GM13976 (cell line): ENCODE measurements at regions not wholly inside any gene's neighbourhood (a gene's known extent, or its start where the extent isn't known, plus 50 kb on each side); places are given as distances from the start of the nearest gene placed in this dataset.

Source experiments
- DNase-seq: peaks from one replicate; pipeline ENCODE4 v3.0.0; 2012; ENCODE audit warnings: low spot score
- CTCF ChIP-seq: IDR thresholded peaks from 2 replicates; pipeline ENCODE4 v1.5.1; 2012; ENCODE audit warnings: borderline replicate concordance, mild to moderate bottlenecking; ENCODE audit not compliant: insufficient read depth; ENCODE audit errors: extremely low read depth, missing control alignments, control extremely low read depth
- in situ Hi-C: fragments of 300-500 bp; cut with MboI; formaldehyde crosslinking; loops from one replicate; pipeline ENCODE4 v1.12.0; 2022; ENCODE audit warnings: low sequenced_read_pairs, mixed read lengths, inconsistent platforms; ENCODE audit not compliant: unreplicated experiment

DNA sequence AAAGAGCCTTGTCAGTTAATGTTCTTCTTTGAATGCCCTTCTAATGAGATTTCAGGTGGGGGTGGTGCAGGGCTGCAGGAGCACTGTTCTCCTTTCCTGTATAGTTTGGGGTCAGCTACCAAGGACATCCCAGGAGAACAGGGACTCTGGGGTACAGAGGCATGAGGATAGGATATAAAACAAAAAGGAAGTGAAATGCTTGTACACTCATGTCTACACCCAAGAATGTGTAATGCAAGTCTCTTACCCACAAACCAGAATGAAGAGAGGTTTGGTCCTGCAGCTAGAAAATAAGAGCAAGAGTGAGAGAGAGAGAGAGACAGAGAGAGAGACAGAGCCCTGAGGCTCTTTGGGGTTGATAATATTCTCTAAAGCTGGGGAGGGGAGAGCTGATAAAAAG, 151.8 kb upstream of the KCTD1 start:
- no peak for DNase-seq
- TF ChIP-seq CTCF: no peak
- in situ Hi-C loops: no loop called here

- DNase-seq: no peak
- TF ChIP-seq CTCF: no peak
- in situ Hi-C loops: no loop called here
Measured at GRCh38 chr18:26697186-26697884, 149.0 kb upstream of the KCTD1 start.

- DNase-seq: no peak
- in situ Hi-C loops: no loop called here
- no peak for TF ChIP-seq CTCF
Measured at GRCh38 chr18:26696786-26697185, 148.4 kb upstream of the KCTD1 start.

GRCh38 chr18:26696308-26696707, 148.0 kb upstream of the KCTD1 start:
- no peak for DNase-seq
- in situ Hi-C loops: no loop called here
- no peak for TF ChIP-seq CTCF

DNA sequence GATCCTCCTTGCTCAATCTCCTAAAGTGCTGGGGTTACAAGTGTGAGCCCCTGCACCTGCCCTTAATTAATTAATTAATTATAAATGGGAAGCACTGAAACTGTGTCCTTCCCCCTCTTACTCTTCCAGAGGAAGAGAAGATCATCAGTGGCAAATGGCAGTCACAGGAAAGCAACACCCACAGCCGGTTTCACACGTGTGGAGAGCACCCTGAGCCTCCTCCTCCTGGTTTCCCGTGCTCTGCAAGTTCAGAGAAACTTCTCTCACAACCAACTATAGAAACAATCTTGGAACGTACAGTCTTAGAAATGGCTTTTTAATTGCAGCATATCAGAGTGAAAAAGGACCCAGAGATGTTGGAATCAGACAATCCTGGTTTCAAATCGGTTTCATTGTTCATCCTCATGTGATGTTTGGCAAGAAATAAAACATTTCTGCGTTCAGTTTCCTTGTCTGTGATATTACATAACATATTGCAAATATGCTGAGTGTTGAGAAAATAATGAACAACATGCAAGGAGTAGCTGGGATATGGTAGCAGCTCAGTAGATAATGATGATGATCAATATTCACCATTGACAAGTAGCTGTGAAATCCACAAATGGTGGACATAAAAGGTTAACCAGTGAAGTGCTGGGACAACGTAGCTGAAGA, 141.0 kb upstream of the KCTD1 start:
- no peak for TF ChIP-seq CTCF
- in situ Hi-C loops: no loop called here
- no peak for DNase-seq

DNA sequence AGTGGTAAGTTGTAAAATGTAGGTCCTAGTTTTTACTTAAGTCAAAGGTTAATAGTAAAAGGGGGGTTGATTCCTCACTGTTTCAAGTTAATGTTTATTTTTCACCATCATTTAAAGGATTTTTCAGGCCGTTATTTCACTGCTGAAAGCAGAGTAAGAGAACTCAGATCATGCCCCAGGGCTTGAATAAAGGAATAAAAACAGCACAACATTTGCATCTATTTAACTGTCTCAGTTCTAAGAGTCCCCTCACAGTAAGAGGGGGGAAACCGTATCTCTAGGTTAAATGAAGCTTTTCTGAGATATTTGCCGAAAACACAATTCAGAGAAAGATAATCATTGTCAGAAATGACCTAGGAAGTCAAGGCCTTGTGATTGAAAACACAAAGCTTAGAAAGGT, 138.2 kb upstream of the KCTD1 start:
- DNase-seq: no peak
- in situ Hi-C loops: no loop called here
- TF ChIP-seq CTCF: no peak
